Breast epithelium (tissue), 3 donors: ENCODE measurements at regions not wholly inside any gene's neighbourhood (a gene's known extent, or its start where the extent isn't known, plus 50 kb on each side); places are given as distances from the start of the nearest gene placed in this dataset.

Experiments used
- CTCF ChIP-seq, 3 donors: fragments of 450-650 bp; IDR thresholded peaks; one replicate each; pipeline ENCODE4 v1.5.1; 2016 to 2017; ENCODE audit warnings: antibody characterized with exemption in 3 of 3, mild to moderate bottlenecking in 3 of 3, moderate library complexity in 3 of 3
- POLR2A ChIP-seq: fragments of 450-650 bp; IDR thresholded peaks from one replicate; pipeline ENCODE4 v1.6.1; 2016; ENCODE audit warnings: antibody characterized with exemption, mild to moderate bottlenecking, moderate library complexity

DNA sequence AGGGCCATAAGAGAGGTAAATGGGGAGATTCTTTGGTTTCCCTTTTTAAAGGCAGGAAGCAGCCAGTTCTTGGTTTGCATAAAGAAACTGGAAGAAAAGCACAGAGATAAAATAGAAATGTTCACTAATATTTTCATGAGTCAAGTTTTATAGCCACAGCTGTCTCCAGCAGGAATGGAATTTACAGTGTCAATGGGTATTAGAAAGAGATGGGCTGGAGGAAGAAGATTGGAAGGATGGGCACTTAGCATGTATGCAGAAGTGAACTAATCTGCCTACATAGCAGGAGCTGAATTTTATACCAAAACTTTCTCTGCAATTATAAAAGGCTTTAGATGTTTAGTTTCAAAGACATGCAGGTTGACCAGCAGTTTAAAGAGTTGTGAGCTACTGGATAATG, 521.9 kb upstream of the GOLIM4 start:
- TF ChIP-seq CTCF (IDR thresholded peaks at IDR 0.05) (no peak), POLR2A (no peak)
